ENCODE measurements at regions not wholly inside any gene's neighbourhood (a gene's known extent, or its start where the extent isn't known, plus 50 kb on each side); places are given as distances from the start of the nearest gene placed in this dataset.
"Not testable (repeated sequence)": the region's sequence is repeated elsewhere in the genome, so short reads cannot be mapped to it uniquely, and the experiment has no call there.

GRCh38 chr12:105485321-105485910, 154.9 kb downstream of the C12orf75 start:
- no peak for DNase-seq (ENCODE audit: low read depth in 6 of 9, low spot score in 9 of 9)
- no peak overlapping the region for H3K27ac ChIP-seq (ENCODE audit: low read depth in 1 of 2, low read length in 1 of 2)
- H3K4me1 ChIP-seq (ENCODE audit: control insufficient read depth in 2 of 2, insufficient read depth in 2 of 2, low read length in 2 of 2): no peaks in the 10 kb centered on the region
- 80% methylated on average over 8 of the region's 8 CpGs for WGBS
- no peak overlapping the region for H3K4me3 ChIP-seq (ENCODE audit: low read length in 2 of 2)
- no peaks in the 10 kb centered on the region for H3K27me3 ChIP-seq (ENCODE audit: control insufficient read depth in 2 of 2, insufficient read depth in 1 of 2, low read length in 1 of 2)
- no peaks in the 10 kb centered on the region for H3K9me3 ChIP-seq (ENCODE audit: control insufficient read depth in 2 of 2, insufficient read depth in 1 of 2, low read length in 1 of 2)
- H3K36me3 ChIP-seq (ENCODE audit: control insufficient read depth in 2 of 2, insufficient read depth in 2 of 2, low read length in 1 of 2): no peaks in the 10 kb centered on the region

DNA sequence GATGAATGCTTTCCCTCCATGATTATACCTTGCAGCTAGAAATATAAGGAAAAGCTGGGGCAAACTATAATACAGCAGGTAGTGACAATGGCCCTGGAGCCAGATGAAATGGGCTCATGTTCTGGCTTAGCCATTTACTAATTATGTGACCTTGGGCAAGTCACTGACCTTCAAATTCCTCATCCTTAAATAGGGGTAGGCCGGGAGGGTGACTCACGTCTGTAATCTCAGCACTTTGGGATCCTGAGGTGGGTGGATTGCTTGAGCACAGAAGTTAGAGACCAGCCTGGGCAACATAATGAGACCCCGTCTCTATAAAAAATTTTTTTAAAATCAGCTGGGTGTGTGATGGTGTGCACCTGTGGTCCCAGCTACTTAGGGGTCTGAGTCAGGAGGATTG, 155.4 kb downstream of the C12orf75 start:
- Histone ChIP-seq H3K4me3 (ENCODE audit: low read length in 2 of 2) (no peak overlapping the region), H3K36me3 (ENCODE audit: control insufficient read depth in 2 of 2, insufficient read depth in 2 of 2, low read length in 1 of 2) (no peaks in the 10 kb centered on the region), H3K4me1 (ENCODE audit: control insufficient read depth in 2 of 2, insufficient read depth in 2 of 2, low read length in 2 of 2) (no peaks in the 10 kb centered on the region), H3K27me3 (ENCODE audit: control insufficient read depth in 2 of 2, insufficient read depth in 1 of 2, low read length in 1 of 2) (no peaks in the 10 kb centered on the region), H3K27ac (ENCODE audit: low read depth in 1 of 2, low read length in 1 of 2) (no peak overlapping the region), H3K9me3 (ENCODE audit: control insufficient read depth in 2 of 2, insufficient read depth in 1 of 2, low read length in 1 of 2) (no peaks in the 10 kb centered on the region)
- 96% methylated on average over 3 of the region's 3 CpGs for WGBS
- DNase-seq (ENCODE audit: low read depth in 6 of 9, low spot score in 9 of 9): no peak

DNA sequence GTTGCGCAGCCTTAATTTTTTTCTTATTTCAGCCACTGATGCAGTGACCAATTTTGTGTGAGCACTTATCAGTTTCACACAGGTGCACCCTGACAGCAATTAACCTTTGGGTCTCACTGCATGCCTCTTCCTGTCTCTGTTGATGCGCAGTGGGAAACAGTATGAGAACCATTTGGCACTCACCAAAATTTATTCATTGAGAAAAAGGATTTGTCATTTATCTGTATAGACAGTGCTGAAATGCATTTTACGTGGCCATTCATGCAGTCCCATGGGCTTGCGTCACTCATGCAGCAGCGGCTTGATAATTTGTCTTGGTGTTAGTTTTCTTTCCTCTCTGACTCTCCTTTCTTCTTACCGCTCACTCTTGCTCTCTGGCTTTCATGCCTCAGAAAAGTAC, 157.5 kb downstream of the C12orf75 start:
- WGBS: 95% methylated on average over 6 of the region's 6 CpGs
- Histone ChIP-seq H3K36me3 (ENCODE audit: control insufficient read depth in 2 of 2, insufficient read depth in 2 of 2, low read length in 1 of 2) (no peaks in the 10 kb centered on the region), H3K4me1 (ENCODE audit: control insufficient read depth in 2 of 2, insufficient read depth in 2 of 2, low read length in 2 of 2) (no peaks in the 10 kb centered on the region), H3K27ac (ENCODE audit: low read depth in 1 of 2, low read length in 1 of 2) (no peak overlapping the region), H3K9me3 (ENCODE audit: control insufficient read depth in 2 of 2, insufficient read depth in 1 of 2, low read length in 1 of 2) (no peaks in the 10 kb centered on the region), H3K27me3 (ENCODE audit: control insufficient read depth in 2 of 2, insufficient read depth in 1 of 2, low read length in 1 of 2) (no peaks in the 10 kb centered on the region), H3K4me3 (ENCODE audit: low read length in 2 of 2) (no peak overlapping the region)
- DNase-seq (ENCODE audit: low read depth in 6 of 9, low spot score in 9 of 9): no peak

DNA sequence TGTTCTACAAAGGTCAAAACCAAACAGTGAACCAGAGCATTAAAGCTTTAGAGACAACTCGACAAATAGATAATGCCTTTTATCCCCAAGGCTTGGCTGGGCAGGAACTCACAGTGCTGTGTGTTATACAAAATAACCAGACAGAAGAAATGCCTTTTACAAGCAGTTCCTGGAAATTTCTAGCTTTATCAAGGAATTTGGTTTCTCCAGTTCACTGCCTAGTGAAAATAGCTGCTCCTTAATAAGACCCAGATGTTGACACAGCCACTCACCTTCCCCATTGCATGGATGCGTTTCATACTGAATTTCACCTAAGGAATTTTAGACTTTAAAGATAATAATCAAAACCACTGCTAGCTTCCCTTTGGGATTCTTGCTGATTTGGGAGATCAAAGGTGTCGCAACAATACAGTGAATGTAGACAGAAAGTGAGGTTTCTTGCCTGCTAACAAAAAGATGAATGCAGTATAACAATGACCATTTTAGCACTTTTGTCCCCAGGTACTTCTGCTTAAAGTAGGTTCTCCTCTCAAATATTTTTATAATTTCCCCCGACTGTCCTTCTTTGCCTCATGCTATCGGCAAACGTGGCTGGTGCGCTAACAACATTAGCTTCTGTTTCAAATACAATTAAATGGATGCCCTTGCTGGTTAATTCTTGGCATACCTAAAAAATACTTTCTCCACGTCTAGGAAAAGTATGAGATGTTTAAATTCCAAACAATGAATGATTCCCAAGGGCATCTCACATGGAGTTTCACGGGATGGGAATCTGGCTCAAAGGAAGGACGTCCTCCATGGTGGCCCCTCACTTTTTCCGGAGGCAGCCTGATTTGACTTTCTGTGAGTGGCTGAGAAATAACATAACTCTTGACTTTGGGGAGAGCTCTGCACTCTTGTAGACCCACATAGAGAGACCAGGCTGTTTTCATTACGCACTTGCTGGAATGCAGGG, 162.4 kb downstream of the C12orf75 start:
- no peak for DNase-seq (ENCODE audit: low read depth in 6 of 9, low spot score in 9 of 9)
- Histone ChIP-seq H3K4me3 (ENCODE audit: low read length in 2 of 2) (no peak overlapping the region), H3K36me3 (ENCODE audit: control insufficient read depth in 2 of 2, insufficient read depth in 2 of 2, low read length in 1 of 2) (no peaks in the 10 kb centered on the region), H3K4me1 (ENCODE audit: control insufficient read depth in 2 of 2, insufficient read depth in 2 of 2, low read length in 2 of 2) (no peaks in the 10 kb centered on the region), H3K27me3 (ENCODE audit: control insufficient read depth in 2 of 2, insufficient read depth in 1 of 2, low read length in 1 of 2) (no peaks in the 10 kb centered on the region), H3K27ac (ENCODE audit: low read depth in 1 of 2, low read length in 1 of 2) (no peak overlapping the region), H3K9me3 (ENCODE audit: control insufficient read depth in 2 of 2, insufficient read depth in 1 of 2, low read length in 1 of 2) (no peaks in the 10 kb centered on the region)
- WGBS: 93% methylated on average over 12 of the region's 12 CpGs

DNA sequence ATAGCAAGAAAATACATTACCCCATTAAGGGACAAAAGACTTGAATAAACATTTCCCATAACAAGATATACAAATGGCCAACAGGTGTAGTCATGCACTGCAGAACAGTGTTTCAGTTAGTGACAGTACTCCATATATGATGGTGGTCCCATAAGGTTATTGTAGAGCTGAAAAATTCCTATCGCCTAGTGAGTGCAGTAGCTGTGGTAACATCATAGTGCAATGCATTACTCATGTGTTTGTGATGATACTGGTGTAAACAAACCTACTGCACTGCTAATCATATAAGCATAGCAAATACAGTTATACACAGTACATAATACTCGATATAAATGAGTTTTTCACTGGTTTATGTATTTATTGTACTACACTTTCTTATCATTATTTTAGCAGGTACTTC, 168.7 kb downstream of the C12orf75 start:
- DNase-seq (ENCODE audit: low read depth in 6 of 9, low spot score in 9 of 9): no peak
- Histone ChIP-seq H3K4me1 (ENCODE audit: control insufficient read depth in 2 of 2, insufficient read depth in 2 of 2, low read length in 2 of 2) (no peaks in the 10 kb centered on the region), H3K27me3 (ENCODE audit: control insufficient read depth in 2 of 2, insufficient read depth in 1 of 2, low read length in 1 of 2) (no peaks in the 10 kb centered on the region), H3K9me3 (ENCODE audit: control insufficient read depth in 2 of 2, insufficient read depth in 1 of 2, low read length in 1 of 2) (no peaks in the 10 kb centered on the region), H3K4me3 (ENCODE audit: low read length in 2 of 2) (no peak overlapping the region), H3K27ac (ENCODE audit: low read depth in 1 of 2, low read length in 1 of 2) (no peak overlapping the region), H3K36me3 (ENCODE audit: control insufficient read depth in 2 of 2, insufficient read depth in 2 of 2, low read length in 1 of 2) (no peaks in the 10 kb centered on the region)
- WGBS: 84% methylated on average over 2 of the region's 2 CpGs

- H3K4me1 ChIP-seq (ENCODE audit: control insufficient read depth in 2 of 2, insufficient read depth in 2 of 2, low read length in 2 of 2); DNase-seq (ENCODE audit: low read depth in 6 of 9, low spot score in 9 of 9); H3K36me3 ChIP-seq (ENCODE audit: control insufficient read depth in 2 of 2, insufficient read depth in 2 of 2, low read length in 1 of 2); H3K9me3 ChIP-seq (ENCODE audit: control insufficient read depth in 2 of 2, insufficient read depth in 1 of 2, low read length in 1 of 2); H3K27me3 ChIP-seq (ENCODE audit: control insufficient read depth in 2 of 2, insufficient read depth in 1 of 2, low read length in 1 of 2); H3K4me3 ChIP-seq (ENCODE audit: low read length in 2 of 2); H3K27ac ChIP-seq (ENCODE audit: low read depth in 1 of 2, low read length in 1 of 2): not testable (repeated sequence)
- 54% methylated on average over 12 of the region's 12 CpGs for WGBS
Observed at GRCh38 chr12:105500676-105501075, 170.2 kb downstream of the C12orf75 start.

DNA sequence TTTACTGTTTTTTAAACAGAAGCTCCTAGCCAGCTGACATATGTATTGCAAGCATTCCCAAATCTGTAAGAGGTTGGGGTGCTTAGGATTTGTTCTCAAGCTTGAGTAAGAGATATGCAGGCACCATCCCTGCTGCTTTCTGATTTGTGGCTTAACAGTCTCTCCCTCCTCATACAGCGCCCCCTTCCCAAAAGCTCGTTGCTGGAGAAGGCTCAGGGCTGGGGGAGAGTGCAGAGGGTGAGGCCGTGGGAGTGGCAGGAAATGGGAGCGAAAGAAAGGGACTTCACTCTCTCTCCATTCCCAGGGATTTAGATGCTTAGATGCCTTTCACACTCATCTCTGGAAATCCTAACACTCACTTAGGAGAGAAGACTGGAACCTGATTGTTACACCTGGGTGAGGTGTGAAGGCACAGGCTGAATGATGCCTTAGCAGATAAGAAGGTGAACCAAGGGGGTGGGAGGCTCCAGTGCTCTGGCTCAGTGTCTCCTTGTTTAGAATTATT, 172.0 kb downstream of the C12orf75 start:
- H3K36me3 ChIP-seq (ENCODE audit: control insufficient read depth in 2 of 2, insufficient read depth in 2 of 2, low read length in 1 of 2): no peaks in the 10 kb centered on the region

DNA sequence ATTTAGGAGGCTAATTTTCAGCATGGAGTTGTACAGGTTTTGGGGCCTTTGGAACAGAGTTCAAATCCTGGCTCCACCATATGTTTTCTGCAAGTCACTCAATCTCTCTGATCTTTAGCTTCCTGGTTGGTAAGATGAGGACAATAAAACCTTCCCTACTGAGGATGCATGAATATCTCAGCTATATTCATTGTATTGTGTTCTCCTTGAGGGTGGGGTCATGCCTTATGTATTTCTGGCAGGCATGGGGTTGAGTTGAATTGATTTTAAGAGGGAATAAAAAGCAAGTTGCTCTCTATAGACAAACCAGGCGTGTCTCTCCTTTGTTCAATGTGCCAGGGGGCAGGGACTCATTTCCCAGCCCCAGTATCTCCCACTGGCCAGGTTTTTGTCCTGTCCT, 173.1 kb downstream of the C12orf75 start:
- Histone ChIP-seq H3K27ac (ENCODE audit: low read depth in 1 of 2, low read length in 1 of 2) (no peak overlapping the region), H3K27me3 (ENCODE audit: control insufficient read depth in 2 of 2, insufficient read depth in 1 of 2, low read length in 1 of 2) (no peaks in the 10 kb centered on the region), H3K4me1 (ENCODE audit: control insufficient read depth in 2 of 2, insufficient read depth in 2 of 2, low read length in 2 of 2) (no peaks in the 10 kb centered on the region), H3K4me3 (ENCODE audit: low read length in 2 of 2) (no peak overlapping the region), H3K36me3 (ENCODE audit: control insufficient read depth in 2 of 2, insufficient read depth in 2 of 2, low read length in 1 of 2) (no peaks in the 10 kb centered on the region), H3K9me3 (ENCODE audit: control insufficient read depth in 2 of 2, insufficient read depth in 1 of 2, low read length in 1 of 2) (no peaks in the 10 kb centered on the region)
- 88% methylated on average over 1 of the region's 1 CpG for WGBS
- no peak for DNase-seq (ENCODE audit: low read depth in 6 of 9, low spot score in 9 of 9)

More for the DNA sequence above, 172.0 kb downstream of the C12orf75 start:
- Histone ChIP-seq H3K27ac (ENCODE audit: low read depth in 1 of 2, low read length in 1 of 2) (no peak overlapping the region), H3K4me1 (ENCODE audit: control insufficient read depth in 2 of 2, insufficient read depth in 2 of 2, low read length in 2 of 2) (no peaks in the 10 kb centered on the region), H3K9me3 (ENCODE audit: control insufficient read depth in 2 of 2, insufficient read depth in 1 of 2, low read length in 1 of 2) (no peaks in the 10 kb centered on the region), H3K4me3 (ENCODE audit: low read length in 2 of 2) (no peak overlapping the region), H3K27me3 (ENCODE audit: control insufficient read depth in 2 of 2, insufficient read depth in 1 of 2, low read length in 1 of 2) (no peaks in the 10 kb centered on the region)
- 62% methylated on average over 4 of the region's 4 CpGs for WGBS
- DNase-seq (ENCODE audit: low read depth in 6 of 9, low spot score in 9 of 9): no peak

DNA sequence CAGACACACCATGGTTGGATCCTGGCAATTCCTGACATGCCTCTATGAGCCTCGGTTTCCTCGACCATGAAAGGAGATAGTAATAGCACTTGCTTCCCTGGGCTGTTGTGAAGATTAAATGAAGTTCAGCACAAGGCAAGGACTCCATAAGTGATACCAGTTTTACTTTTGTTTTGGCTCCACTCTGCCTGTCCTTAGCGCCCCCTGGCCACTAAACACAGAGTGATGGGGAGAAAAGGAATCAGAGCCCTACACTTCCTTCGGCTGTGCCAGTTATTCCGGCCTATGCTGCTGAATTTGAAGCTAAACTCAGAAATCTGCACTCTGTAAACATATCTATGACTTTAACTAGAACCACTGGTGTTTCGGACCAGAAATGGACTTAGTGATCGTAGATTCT, 173.8 kb downstream of the C12orf75 start:
- no peak for DNase-seq (ENCODE audit: low read depth in 6 of 9, low spot score in 9 of 9)
- Histone ChIP-seq H3K27ac (ENCODE audit: low read depth in 1 of 2, low read length in 1 of 2) (no peak overlapping the region), H3K36me3 (ENCODE audit: control insufficient read depth in 2 of 2, insufficient read depth in 2 of 2, low read length in 1 of 2) (no peaks in the 10 kb centered on the region), H3K4me1 (ENCODE audit: control insufficient read depth in 2 of 2, insufficient read depth in 2 of 2, low read length in 2 of 2) (no peaks in the 10 kb centered on the region), H3K9me3 (ENCODE audit: control insufficient read depth in 2 of 2, insufficient read depth in 1 of 2, low read length in 1 of 2) (no peaks in the 10 kb centered on the region), H3K27me3 (ENCODE audit: control insufficient read depth in 2 of 2, insufficient read depth in 1 of 2, low read length in 1 of 2) (no peaks in the 10 kb centered on the region), H3K4me3 (ENCODE audit: low read length in 2 of 2) (no peak overlapping the region)
- WGBS: 88% methylated on average over 7 of the region's 7 CpGs
